Heart right ventricle (tissue), 16 donors: ENCODE measurements at regions not wholly inside any gene's neighbourhood (a gene's known extent, or its start where the extent isn't known, plus 50 kb on each side); places are given as distances from the start of the nearest gene placed in this dataset.
"Not testable (repeated sequence)": the region's sequence is repeated elsewhere in the genome, so short reads cannot be mapped to it uniquely, and the experiment has no call there.

Experiments
- ATAC-seq, 8 donors: fragments of 200-7000 bp; cut with Tn5 transposase; one replicate each; pipeline ENCODE4 v1.9.1; 2020; ENCODE audit warnings: mild to moderate bottlenecking in 8 of 8, moderate library complexity in 8 of 8, moderate number of reproducible peaks in 1 of 8
- DNase-seq, 2 donors: peaks; one replicate each; pipeline ENCODE4 v3.0.0-alpha.2; 2020
- H3K27ac ChIP-seq, 10 donors: fragments of 200-600 bp; sonication (generic) in 2 of 10; one replicate each; pipeline versions ENCODE4 v1.5.0 to v1.8.0; 2020 to 2022; ENCODE audit warnings: mild to moderate bottlenecking in 3 of 10
- H3K27me3 ChIP-seq, 7 donors: fragments of 200-600 bp; one replicate each; pipeline ENCODE4 v1.8.0; 2021 to 2022; ENCODE audit warnings: mild to moderate bottlenecking in 2 of 7
- H3K36me3 ChIP-seq, 9 donors: fragments of 200-600 bp; sonication (generic) in 1 of 9; one replicate each; pipeline versions ENCODE4 v1.5.0 to v1.8.0; 2020 to 2022; ENCODE audit warnings: mild to moderate bottlenecking in 2 of 9
- H3K4me1 ChIP-seq, 9 donors: fragments of 200-600 bp; sonication (generic) in 1 of 9; one replicate each; pipeline versions ENCODE4 v1.5.0 to v1.8.0; 2020 to 2022; ENCODE audit warnings: mild to moderate bottlenecking in 4 of 9
- H3K4me3 ChIP-seq, 10 donors: fragments of 200-600 bp; sonication (generic) in 2 of 10; one replicate each; pipeline versions ENCODE4 v1.5.0 to v1.8.0; 2020 to 2022; ENCODE audit warnings: mild to moderate bottlenecking in 7 of 10, moderate library complexity in 2 of 10
- H3K9me3 ChIP-seq, 11 donors: fragments of 200-600 bp in 10 of 11; sonication (generic) in 2 of 11; one replicate each; pipeline versions ENCODE4 v1.5.0 to v1.8.0; 2013 to 2022; ENCODE audit warnings: mild to moderate bottlenecking in 2 of 11, control low read depth in 1 of 11, moderate library complexity in 1 of 11
- WGBS, 2 donors: extraction: QIAGEN DNeasy Blood & Tissue Kit; methylation state at CpG; one replicate each; pipeline ENCODE4 v1.1.7; 2013; ENCODE audit warnings: inconsistent platforms in 1 of 2; 5-methylcytosine and 5-hydroxymethylcytosine counted together
- intact Hi-C, 10 donors: fragments of 100-400 bp; cut with DNase I; formaldehyde crosslinking; loops; one replicate each; pipeline versions ENCODE4 v1.11.1 to v1.14.2; 2022
- TF ChIP-seq, protein P1 (sequence below), 9 donors: fragments of 200-600 bp; sonication (generic) in 2 of 9; IDR thresholded peaks; one replicate each; pipeline versions ENCODE4 v1.5.0 to v1.8.0; 2021 to 2022; ENCODE audit warnings: antibody characterized with exemption in 9 of 9, mild to moderate bottlenecking in 5 of 9, moderate library complexity in 1 of 9
- donor health status: Arrhythmogenic right ventricular cardiomyopathy.
- donor health status: ischemic (EF 13 %, LVEDD 7.1; RV severe dilation, severe dysfunction).
- donor health status: healthy with polysubstance abuse.
- donor health status: DM: no; HTN: yes; CAD: no.
- donor health status: DM: no; HTN: no; CAD: no.
- donor health status: ischemic (EF 25% LVEDD 6.9; RV normal size, moderate dysfunction).
- donor health status: ischemic (EF 25% LVEDD 5.7; RV mildly dilated, moderate dysfunction).
- donor health status: healthy.
- donor health status: DM: yes; HTN: yes; CAD: no.
- donor health status: Ischemic cardiomyopathy.
- donor health status: ischemic (EF 35%, LVEDD 5.7; RV mildly dilated, moderate dysfunction).
- donor health status: nonischemic (EF 11% LVEDD 7.7; RV severe dilation, severe dysfunction).
- donor health status: DM: yes; HTN: yes; CAD: no.
- donor health status: PGD.
- donor health status: ischemic (EF 29% LVEDD 5.4; RV normal size, mild dysfunction).
- donor health status: nonischemic (EF 23%, LVEDD 6.1; RV moderate dilation, normal function).

GRCh38 chr7:84735011-84735410 is 451.8 kb downstream of the SEMA3D start:
- TF ChIP-seq, protein P1, sequence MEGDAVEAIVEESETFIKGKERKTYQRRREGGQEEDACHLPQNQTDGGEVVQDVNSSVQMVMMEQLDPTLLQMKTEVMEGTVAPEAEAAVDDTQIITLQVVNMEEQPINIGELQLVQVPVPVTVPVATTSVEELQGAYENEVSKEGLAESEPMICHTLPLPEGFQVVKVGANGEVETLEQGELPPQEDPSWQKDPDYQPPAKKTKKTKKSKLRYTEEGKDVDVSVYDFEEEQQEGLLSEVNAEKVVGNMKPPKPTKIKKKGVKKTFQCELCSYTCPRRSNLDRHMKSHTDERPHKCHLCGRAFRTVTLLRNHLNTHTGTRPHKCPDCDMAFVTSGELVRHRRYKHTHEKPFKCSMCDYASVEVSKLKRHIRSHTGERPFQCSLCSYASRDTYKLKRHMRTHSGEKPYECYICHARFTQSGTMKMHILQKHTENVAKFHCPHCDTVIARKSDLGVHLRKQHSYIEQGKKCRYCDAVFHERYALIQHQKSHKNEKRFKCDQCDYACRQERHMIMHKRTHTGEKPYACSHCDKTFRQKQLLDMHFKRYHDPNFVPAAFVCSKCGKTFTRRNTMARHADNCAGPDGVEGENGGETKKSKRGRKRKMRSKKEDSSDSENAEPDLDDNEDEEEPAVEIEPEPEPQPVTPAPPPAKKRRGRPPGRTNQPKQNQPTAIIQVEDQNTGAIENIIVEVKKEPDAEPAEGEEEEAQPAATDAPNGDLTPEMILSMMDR (IDR thresholded peaks at IDR 0.05): no peak
- Histone ChIP-seq H3K27me3 (no peaks in the 10 kb centered on the region), H3K4me3 (no peak overlapping the region), H3K9me3 (peaks cover 0 to 26% (median 4%) of the 10 kb centered on the region in 11 donors), H3K27ac (no peak overlapping the region), H3K36me3 (no peaks in the 10 kb centered on the region), H3K4me1 (no peaks in the 10 kb centered on the region)
- 84 to 89% methylated on average over 3 of the region's 3 CpGs for WGBS, 2 donors
- no peak for DNase-seq
- intact Hi-C loops: no loop called here
- no peak for ATAC-seq

GRCh38 chr7:84733976-84734375 is 452.9 kb downstream of the SEMA3D start:
- DNase-seq, H3K36me3 ChIP-seq, H3K4me3 ChIP-seq, ATAC-seq, H3K4me1 ChIP-seq, H3K27me3 ChIP-seq, H3K27ac ChIP-seq, intact Hi-C loops: not testable (repeated sequence)
- peaks cover 0 to 26% (median 4%) of the 10 kb centered on the region in 11 donors for H3K9me3 ChIP-seq
- WGBS, 2 donors: 98 to 100% methylated on average over 2 of the region's 2 CpGs

DNA sequence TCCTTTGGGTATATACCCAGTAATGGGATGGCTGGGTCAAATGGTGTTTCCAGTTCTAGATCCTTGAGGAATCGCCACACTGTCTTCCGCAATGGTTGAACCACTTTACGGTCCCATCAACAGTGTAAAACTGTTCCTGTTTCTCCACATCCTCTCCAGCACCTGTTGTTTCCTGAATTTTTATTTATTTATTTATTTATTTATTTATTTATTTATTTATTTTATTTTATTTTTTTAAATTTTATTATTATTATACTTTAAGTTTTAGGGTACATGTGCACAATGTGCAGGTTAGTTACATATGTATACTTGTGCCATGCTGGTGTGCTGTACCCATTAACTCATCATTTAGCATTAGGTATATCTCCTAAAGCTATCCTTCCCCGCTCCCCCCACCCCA is 456.0 kb downstream of the SEMA3D start:
- ATAC-seq, H3K4me3 ChIP-seq, H3K4me1 ChIP-seq, intact Hi-C loops, H3K27ac ChIP-seq, DNase-seq, H3K36me3 ChIP-seq, H3K27me3 ChIP-seq: not testable (repeated sequence)
- peaks cover 0 to 35% (median 4%) of the 10 kb centered on the region in 11 donors for H3K9me3 ChIP-seq
- 95 to 98% methylated on average over 4 of the region's 4 CpGs for WGBS, 2 donors

GRCh38 chr7:84729284-84729683 is 457.6 kb downstream of the SEMA3D start:
- Histone ChIP-seq H3K27me3 (no peaks in the 10 kb centered on the region), H3K9me3 (peaks cover 0 to 45% (median 4%) of the 10 kb centered on the region in 11 donors), H3K4me3 (no peak overlapping the region), H3K4me1 (no peaks in the 10 kb centered on the region), H3K27ac (no peak overlapping the region), H3K36me3 (no peaks in the 10 kb centered on the region)
- no peak for ATAC-seq
- intact Hi-C loops: no loop called here
- DNase-seq: no peak
- TF ChIP-seq, protein P1 (IDR thresholded peaks at IDR 0.05): no peak
- 24 to 28% methylated on average over 1 of the region's 1 CpG for WGBS, 2 donors

DNA sequence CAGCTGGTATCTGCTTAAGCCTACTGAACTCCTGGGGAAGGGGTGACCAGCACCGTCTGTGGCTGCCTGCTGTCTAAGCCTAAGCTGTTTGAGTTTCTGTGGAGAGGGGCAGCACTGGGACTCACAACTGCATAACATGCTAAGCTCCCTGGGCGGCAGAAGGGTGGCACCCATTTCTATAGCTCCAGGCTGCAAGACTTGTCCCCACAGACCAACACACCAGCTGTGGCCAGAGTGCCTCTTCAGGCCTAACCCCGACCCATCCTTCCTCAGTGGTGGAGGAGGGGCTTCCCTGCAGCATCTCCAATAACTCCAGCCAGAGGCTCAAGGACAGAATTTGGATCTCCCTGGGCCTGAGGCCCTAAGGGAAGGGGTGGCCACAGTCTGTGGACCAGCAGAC is 464.1 kb downstream of the SEMA3D start:
- H3K27me3 ChIP-seq: no peaks in the 10 kb centered on the region
- ATAC-seq (no peak), DNase-seq (no peak)
- TF ChIP-seq, protein P1 (IDR thresholded peaks at IDR 0.05): no peak
- 90 to 93% methylated on average over 3 of the region's 3 CpGs for WGBS, 2 donors
- H3K36me3 ChIP-seq: no peaks in the 10 kb centered on the region
- intact Hi-C loops: no loop called here
- H3K4me1 ChIP-seq: no peaks in the 10 kb centered on the region
- no peak overlapping the region for H3K4me3 ChIP-seq
- H3K9me3 ChIP-seq: peaks cover 0 to 20% (median 0%) of the 10 kb centered on the region in 11 donors
- no peak overlapping the region for H3K27ac ChIP-seq
